ENCODE measurements at regions not wholly inside any gene's neighbourhood (a gene's known extent, or its start where the extent isn't known, plus 50 kb on each side); places are given as distances from the start of the nearest gene placed in this dataset.

DNA sequence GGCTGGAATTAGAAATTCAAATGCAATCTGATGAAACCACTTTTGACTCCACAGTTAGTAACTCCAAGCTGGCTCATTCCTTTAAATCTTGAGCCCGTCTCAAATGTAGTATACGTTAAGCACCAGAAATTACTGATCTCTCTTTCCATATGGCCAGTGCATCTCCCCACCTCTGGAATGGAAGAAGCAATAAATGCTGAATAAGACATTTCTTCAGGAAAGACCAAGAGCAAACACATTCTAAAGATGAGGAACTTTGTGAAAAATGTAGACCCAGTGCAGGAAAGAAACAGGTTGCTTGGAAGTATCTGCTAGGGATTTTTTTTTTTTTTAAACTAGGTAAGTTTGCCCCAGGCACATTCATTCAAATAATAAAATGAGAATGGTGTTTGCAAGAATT is 143.1 kb upstream of the FBXO11 start:
- TF ChIP-seq POLR2A (IDR thresholded peaks at IDR 0.05): no peak
- TF ChIP-seq, protein P1, sequence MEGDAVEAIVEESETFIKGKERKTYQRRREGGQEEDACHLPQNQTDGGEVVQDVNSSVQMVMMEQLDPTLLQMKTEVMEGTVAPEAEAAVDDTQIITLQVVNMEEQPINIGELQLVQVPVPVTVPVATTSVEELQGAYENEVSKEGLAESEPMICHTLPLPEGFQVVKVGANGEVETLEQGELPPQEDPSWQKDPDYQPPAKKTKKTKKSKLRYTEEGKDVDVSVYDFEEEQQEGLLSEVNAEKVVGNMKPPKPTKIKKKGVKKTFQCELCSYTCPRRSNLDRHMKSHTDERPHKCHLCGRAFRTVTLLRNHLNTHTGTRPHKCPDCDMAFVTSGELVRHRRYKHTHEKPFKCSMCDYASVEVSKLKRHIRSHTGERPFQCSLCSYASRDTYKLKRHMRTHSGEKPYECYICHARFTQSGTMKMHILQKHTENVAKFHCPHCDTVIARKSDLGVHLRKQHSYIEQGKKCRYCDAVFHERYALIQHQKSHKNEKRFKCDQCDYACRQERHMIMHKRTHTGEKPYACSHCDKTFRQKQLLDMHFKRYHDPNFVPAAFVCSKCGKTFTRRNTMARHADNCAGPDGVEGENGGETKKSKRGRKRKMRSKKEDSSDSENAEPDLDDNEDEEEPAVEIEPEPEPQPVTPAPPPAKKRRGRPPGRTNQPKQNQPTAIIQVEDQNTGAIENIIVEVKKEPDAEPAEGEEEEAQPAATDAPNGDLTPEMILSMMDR (IDR thresholded peaks at IDR 0.05): no peak
